HepG2 (cell line): ENCODE measurements at regions not wholly inside any gene's neighbourhood (a gene's known extent, or its start where the extent isn't known, plus 50 kb on each side); places are given as distances from the start of the nearest gene placed in this dataset.

Experiments used
- ATAC-seq: fragments of 200-7000 bp; cut with Tn5 transposase; 3 replicates; pipeline ENCODE4 v1.9.1; 2020; ENCODE audit warnings: mild to moderate bottlenecking, moderate library complexity
- BruUV-seq: library from RNA; stranded (reverse); fragments of 400-500 nt; replicated peaks from 2 replicates; lab custom pipeline; 2021; lab: Mats Ljungman, UMichigan
- CTCF ChIA-PET: fragments of 300-600 bp; formaldehyde crosslinking; extraction: SDS; loops from one replicate; lab custom pipeline; 2021; ENCODE audit warnings: low total read pairs, inconsistent platforms, low intra/inter-chr PET ratio; lab: Yijun Ruan, JAX
- POLR2A ChIA-PET: fragments of 350-600 bp; sonication (Branson Sonifier 250); formaldehyde crosslinking; loops from one replicate; lab custom pipeline; 2020; ENCODE audit warnings: antibody characterized with exemption, inconsistent platforms; lab: Yijun Ruan, JAX
- DNase-seq: peaks from one replicate; pipeline ENCODE4 v3.0.0-alpha.2; 2015; ENCODE audit warnings: low spot score
- FAIRE-seq: peaks from 3 replicates; lab custom pipeline; 2011; peaks lifted over from hg19 to GRCh38; lab: Jason Lieb, UNC
- H2AFZ ChIP-seq: one replicate; pipeline ENCODE4 v1.6.1; 2011; ENCODE audit warnings: low read length, inconsistent platforms
- H3K27ac ChIP-seq: fragments of 300-600 bp; 3 replicates; pipeline ENCODE4 v1.8.0; 2011; ENCODE audit warnings: mixed run types, mild to moderate bottlenecking, mixed read lengths, low read length, inconsistent platforms; ENCODE audit not compliant: insufficient read depth; ENCODE audit errors: extremely low read length
- H3K27me3 ChIP-seq, 2 experiments: fragments of 200-600 bp in 1 of 2; 2 replicates in 1 of 2; 3 replicates in 1 of 2; pipeline versions ENCODE4 v1.6.0 to v1.8.0; 2011; ENCODE audit warnings: low read length in 2 of 2, mild to moderate bottlenecking in 2 of 2, moderate library complexity in 2 of 2, inconsistent platforms in 1 of 2; ENCODE audit not compliant: insufficient read depth in 2 of 2, control insufficient read depth in 1 of 2
- H3K36me3 ChIP-seq, 2 experiments: fragments of 200-600 bp in 1 of 2; replicated peaks in 1 of 2; 2 replicates in 1 of 2; 3 replicates in 1 of 2; pipeline versions ENCODE4 v1.5.1 to v1.8.0; 2011; ENCODE audit warnings: low read length in 2 of 2, inconsistent platforms in 1 of 2; ENCODE audit not compliant: insufficient read depth in 2 of 2, control insufficient read depth in 1 of 2
- H3K4me1 ChIP-seq: 2 replicates; pipeline ENCODE4 v1.5.1; 2012; ENCODE audit warnings: low read length, inconsistent platforms; ENCODE audit not compliant: insufficient read depth
- H3K4me2 ChIP-seq: 2 replicates; pipeline ENCODE4 v1.6.0; 2011; ENCODE audit warnings: low read depth, low read length, inconsistent platforms
- H3K4me3 ChIP-seq, 3 experiments: fragments of 200-600 bp in 1 of 3; sonication (generic), shearing (Covaris generic) in 1 of 3; replicated peaks in 1 of 3; 2 replicates each; pipeline ENCODE4 v1.5.1; 2011 to 2016; ENCODE audit warnings: low read length in 3 of 3, inconsistent platforms in 2 of 3, low read depth in 2 of 3, mild to moderate bottlenecking in 2 of 3, control low read depth in 1 of 3, mixed read lengths in 1 of 3; ENCODE audit not compliant: insufficient read depth in 1 of 3
- H3K79me2 ChIP-seq: one replicate; pipeline ENCODE4 v1.6.1; 2011; ENCODE audit warnings: low read length, inconsistent platforms; ENCODE audit not compliant: insufficient read depth
- H3K9ac ChIP-seq: 2 replicates; pipeline ENCODE4 v1.6.0; 2011; ENCODE audit warnings: mild to moderate bottlenecking, low read depth, low read length, inconsistent platforms; ENCODE audit not compliant: insufficient read depth
- H3K9me3 ChIP-seq: 2 replicates; pipeline ENCODE4 v1.5.1; 2012; ENCODE audit warnings: mild to moderate bottlenecking, low read length
- H4K20me1 ChIP-seq: 2 replicates; pipeline ENCODE4 v1.6.0; 2011; ENCODE audit warnings: inconsistent platforms, mild to moderate bottlenecking, low read length, moderate library complexity; ENCODE audit not compliant: insufficient read depth
- CREB1 ChIP-seq, 2 experiments: fragments of 450-650 bp in 1 of 2; IDR thresholded peaks; 2 replicates each; pipeline ENCODE4 v1.6.1; 2016 to 2017; ENCODE audit warnings: control low read depth in 1 of 2, mild to moderate bottlenecking in 1 of 2, missing compliant biosample characterization in 1 of 2, missing genetic modification characterization in 1 of 2
- ELF4 ChIP-seq: sonication (generic); formaldehyde crosslinking; IDR thresholded peaks from 2 replicates; pipeline ENCODE4 v1.5.0; 2020; ENCODE audit warnings: missing genetic modification reagents, mild to moderate bottlenecking, moderate library complexity, borderline replicate concordance
- NFRKB ChIP-seq: fragments of 450-650 bp; IDR thresholded peaks from 2 replicates; pipeline ENCODE4 v1.6.1; 2017
- REL ChIP-seq: sonication (generic); formaldehyde crosslinking; conservative IDR thresholded peaks from 2 replicates; pipeline ENCODE4 v1.8.0; 2022; ENCODE audit warnings: mild to moderate bottlenecking, missing genetic modification reagents, moderate library complexity
- SALL1 ChIP-seq: sonication (generic); formaldehyde crosslinking; IDR thresholded peaks from 2 replicates; pipeline ENCODE4 v1.8.0; 2022; ENCODE audit warnings: mild to moderate bottlenecking, missing genetic modification reagents
- SP5 ChIP-seq: IDR thresholded peaks from 2 replicates; pipeline ENCODE4 v1.6.1; 2016; ENCODE audit warnings: low read depth, borderline replicate concordance
- ZFP36 ChIP-seq: fragments of 150-350 bp; IDR thresholded peaks from 2 replicates; pipeline ENCODE4 v1.6.1; 2018; ENCODE audit warnings: borderline replicate concordance, low read length, low read depth; ENCODE audit not compliant: partially characterized antibody
- ZNF234 ChIP-seq: sonication (generic); formaldehyde crosslinking; conservative IDR thresholded peaks from 2 replicates; pipeline ENCODE4 v1.5.1; 2020; ENCODE audit warnings: mild to moderate bottlenecking, missing genetic modification reagents
- ZNF660 ChIP-seq: sonication (generic); formaldehyde crosslinking; IDR thresholded peaks from 2 replicates; pipeline ENCODE4 v1.5.1; 2020; ENCODE audit warnings: mild to moderate bottlenecking, low read depth, missing genetic modification reagents, borderline replicate concordance
- ZNF75D ChIP-seq: sonication (generic); formaldehyde crosslinking; IDR thresholded peaks from 2 replicates; pipeline ENCODE4 v1.8.1; 2023; ENCODE audit warnings: missing genetic modification reagents, mild to moderate bottlenecking, borderline replicate concordance
- WGBS: methylation state at CpG from one replicate; pipeline ENCODE4 v1.1.6; 2017; ENCODE audit warnings: low lambda C conversion rate; 5-methylcytosine and 5-hydroxymethylcytosine counted together
- in situ Hi-C: cut with HindIII; loops from 2 replicates; pipeline ENCODE4 v1.10.0; 2017; ENCODE audit warnings: low pct_unique_long_range_greater_than_20kb; ENCODE audit not compliant: extremely low pct_ligation_motif_present
- intact Hi-C: fragments of 100-400 bp; cut with micrococcal nuclease; formaldehyde crosslinking; loops from one replicate; pipeline ENCODE4 v1.10.0; 2022; ENCODE audit not compliant: unreplicated experiment
- TF ChIP-seq, protein P1 (sequence below), 2 experiments: sonication (generic) in 1 of 2; formaldehyde crosslinking in 1 of 2; IDR thresholded peaks; 2 replicates each; pipeline versions ENCODE4 v1.6.1 to v1.9.0; 2014 to 2022; ENCODE audit warnings: antibody characterized with exemption in 1 of 2, borderline replicate concordance in 1 of 2, inconsistent platforms in 1 of 2, low read depth in 1 of 2, missing genetic modification reagents in 1 of 2

- DNase-seq (no peak), ATAC-seq (no peak), FAIRE-seq (no peak)
- TF ChIP-seq SP5 (CRISPR knock-in tag): no peak
- no peak for TF ChIP-seq ELF4 (CRISPR knock-in tag)
- TF ChIP-seq ZFP36: no peak
- no peak for TF ChIP-seq REL (CRISPR knock-in tag)
- TF ChIP-seq ZNF75D (CRISPR knock-in tag): no peak
- TF ChIP-seq SALL1 (CRISPR knock-in tag): no peak
- TF ChIP-seq CREB1 (IDR thresholded peaks at IDR 0.05): no peak
- no peak for TF ChIP-seq CREB1 (CRISPR knock-in tag; IDR thresholded peaks at IDR 0.05)
- TF ChIP-seq ZNF234 (CRISPR knock-in tag): no peak
- TF ChIP-seq NFRKB: no peak
- TF ChIP-seq, protein P1, sequence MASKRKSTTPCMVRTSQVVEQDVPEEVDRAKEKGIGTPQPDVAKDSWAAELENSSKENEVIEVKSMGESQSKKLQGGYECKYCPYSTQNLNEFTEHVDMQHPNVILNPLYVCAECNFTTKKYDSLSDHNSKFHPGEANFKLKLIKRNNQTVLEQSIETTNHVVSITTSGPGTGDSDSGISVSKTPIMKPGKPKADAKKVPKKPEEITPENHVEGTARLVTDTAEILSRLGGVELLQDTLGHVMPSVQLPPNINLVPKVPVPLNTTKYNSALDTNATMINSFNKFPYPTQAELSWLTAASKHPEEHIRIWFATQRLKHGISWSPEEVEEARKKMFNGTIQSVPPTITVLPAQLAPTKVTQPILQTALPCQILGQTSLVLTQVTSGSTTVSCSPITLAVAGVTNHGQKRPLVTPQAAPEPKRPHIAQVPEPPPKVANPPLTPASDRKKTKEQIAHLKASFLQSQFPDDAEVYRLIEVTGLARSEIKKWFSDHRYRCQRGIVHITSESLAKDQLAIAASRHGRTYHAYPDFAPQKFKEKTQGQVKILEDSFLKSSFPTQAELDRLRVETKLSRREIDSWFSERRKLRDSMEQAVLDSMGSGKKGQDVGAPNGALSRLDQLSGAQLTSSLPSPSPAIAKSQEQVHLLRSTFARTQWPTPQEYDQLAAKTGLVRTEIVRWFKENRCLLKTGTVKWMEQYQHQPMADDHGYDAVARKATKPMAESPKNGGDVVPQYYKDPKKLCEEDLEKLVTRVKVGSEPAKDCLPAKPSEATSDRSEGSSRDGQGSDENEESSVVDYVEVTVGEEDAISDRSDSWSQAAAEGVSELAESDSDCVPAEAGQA (IDR thresholded peaks at IDR 0.05; ENCODE audit: low read depth): no peak
- TF ChIP-seq, protein P1 (CRISPR knock-in tag; IDR thresholded peaks at IDR 0.05; ENCODE audit: borderline replicate concordance): no peak
- no peak for TF ChIP-seq ZNF660 (CRISPR knock-in tag)
- no TSS peak for BruUV-seq
- Histone ChIP-seq H3K4me1 (peaks cover 7% of the 10 kb centered on the region; the same call in 1 of the 2 replicates), H3K36me3 (no peaks in the 10 kb centered on the region), H4K20me1 (no peaks in the 10 kb centered on the region), H3K27ac (no peak overlapping the region), H3K79me2 (no peaks in the 10 kb centered on the region), H3K4me2 (no peak overlapping the region), H3K9me3 (no peaks in the 10 kb centered on the region), H3K9ac (no peak overlapping the region), H3K4me3 (no peak overlapping the region), H3K27me3 (no peaks in the 10 kb centered on the region), H2AFZ (no peak overlapping the region)
- intact Hi-C loops (no loop called here), in situ Hi-C loops (no loop called here)
- ChIA-PET CTCF (no interaction called here), POLR2A (no interaction called here)
- WGBS: 89% methylated on average over 4 of the region's 4 CpGs
Observed at GRCh38 chr3:56874269-56874668, 72.5 kb upstream of the ARHGEF3 start.
